Urothelium cell line (cell line): ENCODE measurements at regions not wholly inside any gene's neighbourhood (a gene's known extent, or its start where the extent isn't known, plus 50 kb on each side); places are given as distances from the start of the nearest gene placed in this dataset.
"Not testable (repeated sequence)": the region's sequence is repeated elsewhere in the genome, so short reads cannot be mapped to it uniquely, and the experiment has no call there.

Source experiments
- DNase-seq: peaks from one replicate; pipeline ENCODE4 v3.0.0; 2011; ENCODE audit warnings: low spot score, mixed read lengths
- FAIRE-seq: peaks from 2 replicates; lab custom pipeline; 2011; peaks lifted over from hg19 to GRCh38; lab: Jason Lieb, UNC

GRCh38 chr6:4658486-4658885 lies 117.7 kb upstream of the CDYL start:
- DNase-seq, result no peak
- FAIRE-seq, result no peak

- FAIRE-seq, result no peak
- DNase-seq, result no peak
These were observed 120.1 kb upstream of the CDYL start for GRCh38 chr6:4656106-4656505.

GRCh38 chr6:4655196-4656025 lies 120.8 kb upstream of the CDYL start:
- FAIRE-seq (no peak), DNase-seq (no peak)

- FAIRE-seq, result no peak
- no peak for DNase-seq
These were observed 123.1 kb upstream of the CDYL start for GRCh38 chr6:4653141-4653540.

DNA sequence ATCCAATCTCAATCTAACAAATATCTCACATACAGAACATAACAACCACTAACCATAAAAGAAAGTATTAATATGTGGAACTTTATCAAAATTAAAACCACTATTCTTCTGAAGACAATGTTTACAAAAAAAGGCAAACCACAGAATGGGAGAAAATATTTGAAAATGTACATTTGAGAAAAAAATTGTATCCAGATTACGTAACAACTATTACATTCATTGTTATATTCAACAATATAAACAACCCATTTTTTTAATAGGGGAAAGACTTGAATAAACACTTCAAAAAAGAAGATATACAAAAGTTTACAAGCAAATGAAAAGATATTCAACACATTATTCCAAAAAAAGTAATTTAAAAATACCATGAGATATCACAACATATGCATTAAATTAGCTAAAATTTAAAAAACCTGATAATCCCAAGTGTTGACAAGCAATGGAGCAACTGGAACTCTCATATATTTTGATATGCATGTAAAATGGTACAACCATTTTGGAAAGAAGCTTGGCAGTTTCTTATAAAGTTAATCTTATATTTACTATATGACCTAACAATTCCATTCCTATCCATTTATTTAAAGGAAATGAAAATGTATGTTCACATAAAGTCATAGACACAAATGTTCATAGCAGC lies 124.3 kb upstream of the CDYL start:
- DNase-seq (no peak), FAIRE-seq (no peak)

DNA sequence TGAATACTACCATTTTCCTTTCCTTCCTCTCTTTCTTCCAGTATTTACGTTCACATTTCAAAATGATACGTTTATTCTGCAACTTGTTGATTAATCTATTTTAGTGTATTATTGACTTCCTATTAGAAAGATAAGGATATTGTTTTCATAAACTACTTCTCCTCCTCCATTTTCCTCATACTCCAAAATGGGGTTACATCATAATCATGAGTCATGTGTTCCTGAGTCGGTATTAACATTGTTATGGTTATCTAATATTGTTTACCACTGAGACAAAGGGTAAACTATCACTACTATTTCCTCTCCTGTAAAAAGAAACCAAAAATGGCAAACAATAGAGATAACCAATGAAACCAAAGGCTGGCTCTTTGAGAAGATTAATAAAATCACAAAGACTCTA lies 126.5 kb upstream of the CDYL start:
- no peak for FAIRE-seq
- DNase-seq, result no peak

DNA sequence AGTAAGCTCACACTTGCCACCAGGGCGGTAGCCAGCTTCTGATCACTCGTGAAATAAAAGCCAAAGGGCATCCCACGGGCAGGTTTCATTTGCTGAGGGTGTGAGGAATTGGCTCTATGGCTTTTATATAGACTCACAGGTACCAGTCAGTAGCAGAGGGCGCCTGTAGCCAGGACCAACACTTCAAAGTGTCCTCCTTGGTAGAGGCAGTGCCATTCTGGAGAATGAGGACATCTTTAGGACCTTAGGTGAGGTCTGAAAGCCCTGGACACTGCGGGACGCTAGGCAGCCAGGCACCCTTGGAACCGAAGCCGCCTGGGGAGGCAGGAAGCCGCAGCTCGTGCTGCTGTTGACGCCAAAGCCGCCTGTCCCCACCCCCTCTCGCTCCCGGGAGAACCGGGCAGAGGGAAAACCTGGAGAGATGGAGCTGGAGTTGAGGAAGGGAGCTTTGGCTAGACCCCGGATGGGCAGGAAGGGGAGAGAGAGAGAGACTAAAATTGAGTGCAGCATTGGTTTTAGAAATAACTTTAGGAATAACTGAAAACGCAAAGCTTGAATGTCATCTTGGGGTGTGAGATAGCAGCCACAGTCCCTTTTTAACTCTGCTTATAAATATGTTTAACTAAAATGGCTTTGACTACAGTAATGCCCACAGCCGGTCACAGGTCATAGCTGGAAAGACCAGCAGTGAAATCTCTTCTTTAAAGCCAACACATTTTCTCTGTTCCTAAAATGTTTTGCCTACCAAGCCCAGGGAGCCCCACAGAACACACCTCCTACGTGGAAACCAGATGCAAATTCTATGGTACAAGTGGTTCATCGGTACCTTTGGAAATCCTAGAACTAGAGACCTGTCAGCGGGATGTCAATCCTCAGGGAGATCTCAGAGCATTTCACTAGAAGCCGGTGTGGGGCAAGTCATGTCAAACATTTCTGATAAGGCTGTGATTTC lies 128.5 kb upstream of the CDYL start:
- DNase-seq (peak; percentile 80), FAIRE-seq (no peak)

GRCh38 chr6:4645713-4646360 lies 130.4 kb upstream of the CDYL start:
- DNase-seq (no peak), FAIRE-seq (no peak)

GRCh38 chr6:4644996-4645395 lies 131.2 kb upstream of the CDYL start:
- FAIRE-seq (no peak), DNase-seq (no peak)

DNA sequence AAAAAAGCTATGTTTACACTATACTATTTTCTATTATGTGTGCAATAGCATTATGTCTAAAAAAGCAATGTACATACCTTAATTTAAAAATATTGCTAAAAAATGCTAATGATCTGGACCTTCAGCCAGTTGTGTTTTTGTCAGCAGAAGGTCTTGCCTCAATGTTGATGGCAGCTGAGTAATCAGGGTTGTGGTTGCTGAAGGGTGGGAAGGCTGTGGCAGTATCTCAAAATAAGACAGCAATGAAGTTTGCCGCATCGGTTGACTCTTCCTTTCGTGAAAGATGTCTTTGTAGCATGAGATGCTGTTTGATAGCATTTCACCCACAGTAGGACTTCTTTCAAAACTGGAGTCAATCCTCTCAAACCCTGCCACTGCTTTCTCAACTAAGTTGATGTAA lies 134.7 kb upstream of the CDYL start:
- FAIRE-seq, result no peak
- no peak for DNase-seq

- FAIRE-seq (no peak), DNase-seq (no peak)
These were observed 136.1 kb upstream of the CDYL start for GRCh38 chr6:4640139-4640538.

- FAIRE-seq, result no peak
These were observed 137.6 kb upstream of the CDYL start for GRCh38 chr6:4638641-4639040.

DNA sequence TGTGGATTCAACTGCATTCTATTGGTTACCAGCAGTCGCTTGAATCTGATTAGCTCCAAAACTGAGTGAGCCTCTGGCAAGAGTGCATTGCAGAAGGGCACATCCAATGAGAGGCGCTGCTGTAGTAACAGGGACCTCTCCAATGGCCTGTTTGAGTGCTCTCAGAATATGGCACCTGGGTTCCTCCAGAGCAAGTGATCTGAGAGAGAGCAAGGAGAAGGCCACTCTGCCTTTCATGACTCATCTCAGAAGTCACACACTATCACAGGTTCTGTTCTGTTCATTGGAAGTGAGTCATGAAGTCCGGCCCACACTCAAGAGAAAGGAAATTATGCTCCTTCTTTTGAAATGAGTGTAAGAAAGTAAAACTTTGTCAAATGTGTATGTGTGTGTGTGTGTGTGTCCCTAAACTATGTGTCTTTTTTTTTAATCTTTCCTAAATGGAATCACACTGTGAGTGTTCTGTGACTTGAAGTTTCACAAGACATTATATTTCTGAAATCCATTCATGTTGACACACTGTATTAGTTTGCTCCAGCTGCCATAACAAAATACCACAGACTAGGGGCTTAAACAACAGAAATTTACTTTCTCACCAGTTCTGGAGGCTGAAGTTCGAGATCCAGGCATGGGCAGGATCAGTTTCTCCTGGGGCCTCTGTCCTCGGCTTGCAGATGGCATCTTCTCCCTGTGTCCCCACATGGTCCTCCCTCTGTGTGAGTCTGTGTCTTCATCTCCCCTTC lies 138.3 kb upstream of the CDYL start:
- FAIRE-seq, result no peak

More at GRCh38 chr6:4638641-4639040, 137.6 kb upstream of the CDYL start:
- no peak for DNase-seq

GRCh38 chr6:4636881-4637224 lies 139.4 kb upstream of the CDYL start:
- FAIRE-seq, result no peak
- DNase-seq, result no peak

More for the DNA sequence above, 138.3 kb upstream of the CDYL start:
- DNase-seq, result peak; percentile 25

DNA sequence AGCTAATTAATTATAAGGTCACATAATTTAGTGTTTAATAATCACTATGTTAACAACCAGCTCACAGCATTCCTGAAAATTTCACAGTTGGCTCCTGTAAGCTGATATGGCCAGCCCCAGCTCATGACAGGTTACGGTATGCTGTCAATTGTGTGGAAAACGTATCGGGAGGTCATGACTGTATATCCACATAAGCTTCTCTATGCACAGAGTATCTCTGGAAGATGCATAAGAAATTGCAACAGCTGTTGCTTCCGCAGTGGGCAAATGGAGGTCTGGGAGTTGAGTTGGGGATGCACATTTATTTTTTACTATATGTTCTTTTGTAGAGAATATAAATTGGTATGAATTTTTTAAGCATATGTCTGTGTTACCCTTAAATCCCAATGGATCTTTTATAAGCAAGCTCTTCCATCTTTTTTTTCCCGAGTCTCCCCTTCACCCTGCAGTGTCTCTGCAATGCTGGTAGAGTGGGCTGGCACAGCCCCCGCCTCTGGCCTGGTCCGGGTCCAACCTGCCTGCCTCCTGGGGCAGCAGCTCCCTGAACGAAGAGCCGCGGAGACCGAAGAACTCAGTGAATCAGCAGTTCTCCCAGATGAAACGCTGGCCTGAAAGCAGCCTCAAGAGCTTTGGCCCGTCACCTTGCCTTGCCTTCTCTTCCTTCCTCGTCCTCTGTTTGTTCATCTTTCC lies 139.9 kb upstream of the CDYL start:
- FAIRE-seq, result no peak
- DNase-seq, result no peak

DNA sequence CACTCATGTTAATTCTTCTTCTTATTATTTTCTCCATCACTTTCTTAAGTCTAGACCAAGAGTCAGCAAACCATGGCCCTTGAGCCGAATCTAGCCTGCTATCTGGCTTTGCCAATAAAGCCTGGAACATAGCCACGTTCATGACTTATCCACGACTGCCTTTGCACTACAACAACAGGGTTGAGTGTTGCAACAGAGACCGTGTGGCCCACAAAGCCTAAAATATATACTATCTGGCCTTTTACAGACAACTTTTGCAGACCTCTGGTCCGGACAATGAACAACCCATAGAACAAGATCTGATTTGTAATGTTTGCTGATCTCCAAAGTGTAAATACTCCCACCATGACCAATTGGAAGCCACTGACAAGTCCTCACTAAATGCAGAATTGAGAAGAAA lies 140.5 kb upstream of the CDYL start:
- DNase-seq, result no peak
- no peak for FAIRE-seq

GRCh38 chr6:4632421-4632820 lies 143.8 kb upstream of the CDYL start:
- FAIRE-seq, result no peak
- no peak for DNase-seq

DNA sequence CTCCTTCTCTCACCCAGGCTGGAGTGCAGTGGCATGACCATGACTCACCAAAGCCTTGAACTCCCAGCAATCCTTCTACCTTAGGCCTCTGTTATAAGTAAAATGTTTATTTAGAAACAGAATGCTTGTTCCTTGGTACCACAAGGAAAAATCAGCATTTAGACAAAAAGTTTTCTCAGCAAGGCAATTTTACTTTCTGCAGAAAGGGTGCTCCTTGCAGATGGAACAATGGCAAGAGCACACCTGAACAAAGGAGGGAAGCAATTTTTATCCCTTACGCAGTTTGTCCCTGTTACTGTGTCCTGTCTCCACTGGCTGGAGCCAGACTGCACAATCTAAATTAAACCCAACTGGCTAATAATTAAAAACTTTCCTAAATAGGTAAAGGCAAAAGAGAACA lies 146.4 kb upstream of the CDYL start:
- not testable (repeated sequence) for FAIRE-seq, DNase-seq

DNA sequence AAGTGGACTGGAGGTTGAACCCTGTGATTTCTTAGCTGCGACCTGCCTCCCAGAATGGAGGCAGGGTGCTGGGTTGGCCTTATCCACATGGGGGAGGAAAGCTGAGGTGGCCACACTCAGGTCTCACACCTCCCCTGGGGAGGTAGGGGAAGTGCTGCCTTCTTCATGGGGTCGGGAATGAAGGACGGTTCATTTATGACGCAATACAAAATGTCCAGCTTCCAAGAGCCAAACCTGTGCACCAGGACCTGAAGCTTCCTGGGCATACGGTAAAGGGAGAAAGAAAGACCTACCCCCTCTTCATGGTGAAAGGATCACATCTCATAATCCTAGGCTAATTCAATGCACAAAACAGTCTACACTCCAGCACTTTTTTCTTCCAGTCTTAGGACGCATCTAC lies 150.6 kb upstream of the CDYL start:
- DNase-seq (no peak), FAIRE-seq (no peak)

DNA sequence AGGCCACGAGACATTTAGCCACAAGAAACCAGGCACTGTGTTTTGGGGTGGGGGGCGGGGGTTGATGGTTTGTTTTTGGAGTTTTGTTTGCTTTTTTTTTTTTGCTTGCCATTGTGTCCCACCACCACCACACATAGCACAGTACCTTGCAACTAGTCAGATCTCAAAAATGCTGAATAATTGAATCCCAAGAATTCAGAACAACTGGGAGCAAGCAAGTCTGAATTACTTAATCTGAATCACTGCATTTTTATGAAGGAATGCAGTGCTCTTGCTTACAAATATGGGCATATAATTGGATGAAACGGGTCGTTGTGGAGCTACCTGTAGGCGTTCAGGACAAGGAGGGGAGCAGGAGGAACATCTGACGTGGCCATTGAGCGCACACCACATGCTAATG lies 151.5 kb upstream of the CDYL start:
- DNase-seq (no peak), FAIRE-seq (no peak)
